ENCODE measurements at regions not wholly inside any gene's neighbourhood (a gene's known extent, or its start where the extent isn't known, plus 50 kb on each side); places are given as distances from the start of the nearest gene placed in this dataset.
A peak's percentile ranks its signal among the peaks of the same experiment; 100 is the strongest.
"Not testable (repeated sequence)": the region's sequence is repeated elsewhere in the genome, so short reads cannot be mapped to it uniquely, and the experiment has no call there.

DNA sequence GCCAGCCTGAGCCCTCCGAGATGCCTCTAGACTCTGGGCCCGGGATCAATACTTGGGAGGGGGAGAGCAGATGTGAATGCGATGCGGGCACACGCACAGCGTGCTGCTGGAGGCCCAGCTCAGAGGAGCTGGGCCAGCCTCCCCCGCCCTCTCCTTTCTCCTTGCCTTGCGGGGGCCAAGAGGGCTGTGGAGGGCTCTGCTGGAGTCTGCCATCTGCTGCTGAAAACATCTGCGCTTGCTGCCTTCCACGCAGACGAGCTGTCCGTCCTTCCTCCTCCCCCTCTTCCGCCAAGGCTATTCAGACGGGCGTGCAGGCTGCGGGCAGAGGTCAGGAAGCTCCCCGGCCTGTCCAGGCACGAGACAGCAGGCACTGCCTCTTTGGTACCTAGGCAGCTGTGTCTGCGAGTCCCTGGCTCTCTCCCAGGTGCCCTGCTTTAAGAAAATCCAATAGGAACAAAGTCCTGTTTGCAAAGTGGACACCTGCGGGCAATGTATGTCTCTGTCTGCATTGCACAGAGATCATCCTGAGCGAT is 75.2 kb downstream of the SPRING1 start:
- Histone ChIP-seq H3K4me3 (no peak overlapping the region), H3K36me3 (no peaks in the 10 kb centered on the region), H3F3A (ENCODE audit: low read depth) (peaks cover 17% of the 10 kb centered on the region), H3K4me1 (peaks cover 30% of the 10 kb centered on the region), H4K20me1 (ENCODE audit: low read depth) (no peaks in the 10 kb centered on the region), H3K27ac (no peak overlapping the region), H3K27me3 (no peaks in the 10 kb centered on the region), H3K9me3 (ENCODE audit: low read depth) (no peaks in the 10 kb centered on the region), H3K9ac (no peak overlapping the region), H2AFZ (replicated peaks) (peak overlapping the region; percentile 43), H3K4me2 (peak overlapping the region; percentile 50), H3K79me2 (ENCODE audit: low read depth) (no peaks in the 10 kb centered on the region)
- no peaks in the 10 kb centered on the region for H3K36me3 Mint-ChIP-seq
- H3K4me3 Mint-ChIP-seq = peak overlapping the region; percentile 75
- H3K9me3 Mint-ChIP-seq = no peaks in the 10 kb centered on the region
- H3K27ac Mint-ChIP-seq = peak overlapping the region; percentile 98
- TF ChIP-seq, protein P1, sequence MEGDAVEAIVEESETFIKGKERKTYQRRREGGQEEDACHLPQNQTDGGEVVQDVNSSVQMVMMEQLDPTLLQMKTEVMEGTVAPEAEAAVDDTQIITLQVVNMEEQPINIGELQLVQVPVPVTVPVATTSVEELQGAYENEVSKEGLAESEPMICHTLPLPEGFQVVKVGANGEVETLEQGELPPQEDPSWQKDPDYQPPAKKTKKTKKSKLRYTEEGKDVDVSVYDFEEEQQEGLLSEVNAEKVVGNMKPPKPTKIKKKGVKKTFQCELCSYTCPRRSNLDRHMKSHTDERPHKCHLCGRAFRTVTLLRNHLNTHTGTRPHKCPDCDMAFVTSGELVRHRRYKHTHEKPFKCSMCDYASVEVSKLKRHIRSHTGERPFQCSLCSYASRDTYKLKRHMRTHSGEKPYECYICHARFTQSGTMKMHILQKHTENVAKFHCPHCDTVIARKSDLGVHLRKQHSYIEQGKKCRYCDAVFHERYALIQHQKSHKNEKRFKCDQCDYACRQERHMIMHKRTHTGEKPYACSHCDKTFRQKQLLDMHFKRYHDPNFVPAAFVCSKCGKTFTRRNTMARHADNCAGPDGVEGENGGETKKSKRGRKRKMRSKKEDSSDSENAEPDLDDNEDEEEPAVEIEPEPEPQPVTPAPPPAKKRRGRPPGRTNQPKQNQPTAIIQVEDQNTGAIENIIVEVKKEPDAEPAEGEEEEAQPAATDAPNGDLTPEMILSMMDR (IDR thresholded peaks at IDR 0.05) = no peak
- TF ChIP-seq EZH2phosphoT487 (IDR thresholded peaks at IDR 0.05) (no peak), EZH2 (IDR thresholded peaks at IDR 0.05) (no peak)
- peaks cover 18% of the 10 kb centered on the region for H3K27me3 Mint-ChIP-seq (ENCODE audit: insufficient read depth, low read depth)
- DNase-seq (ENCODE audit: low spot score) = peak; percentile 80
- peaks cover 58% of the 10 kb centered on the region for H3K4me1 Mint-ChIP-seq

DNA sequence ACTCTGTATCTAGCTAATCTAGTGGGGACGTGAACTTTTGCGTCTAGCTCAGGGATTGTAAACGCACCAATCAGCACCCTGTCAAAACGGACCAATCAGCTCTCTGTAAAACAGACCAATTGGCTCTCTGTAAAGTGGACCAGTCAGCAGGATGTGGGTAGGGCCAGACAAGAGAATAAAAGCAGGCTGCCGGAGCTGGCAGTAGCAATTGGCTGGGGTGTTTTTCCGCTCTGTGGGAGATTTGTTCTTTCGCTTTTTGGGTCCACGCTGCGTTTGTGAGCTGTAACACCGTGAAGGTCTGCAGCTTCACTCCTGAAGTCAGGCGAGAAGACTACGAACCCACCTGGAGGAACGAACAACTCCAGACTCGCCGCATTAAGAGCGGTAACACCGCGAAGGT is 76.5 kb downstream of the SPRING1 start:
- Mint-ChIP-seq H3K9me3 (no peaks in the 10 kb centered on the region), H3K27me3 (ENCODE audit: insufficient read depth, low read depth) (peaks cover 15% of the 10 kb centered on the region), H3K4me1 (peaks cover 57% of the 10 kb centered on the region), H3K4me3 (peak overlapping the region; percentile 75), H3K36me3 (no peaks in the 10 kb centered on the region), H3K27ac (peak overlapping the region; percentile 71)
- Histone ChIP-seq H3K9me3 (ENCODE audit: low read depth) (no peaks in the 10 kb centered on the region), H3K36me3 (no peaks in the 10 kb centered on the region), H3K9ac (no peak overlapping the region), H3K27ac (no peak overlapping the region), H3F3A (ENCODE audit: low read depth) (peaks cover 17% of the 10 kb centered on the region), H4K20me1 (ENCODE audit: low read depth) (no peaks in the 10 kb centered on the region), H3K79me2 (ENCODE audit: low read depth) (no peaks in the 10 kb centered on the region), H3K27me3 (no peaks in the 10 kb centered on the region), H3K4me2 (no peak overlapping the region), H3K4me1 (peaks cover 30% of the 10 kb centered on the region), H2AFZ (replicated peaks) (no peak overlapping the region), H3K4me3 (no peak overlapping the region)
- TF ChIP-seq, protein P1 (IDR thresholded peaks at IDR 0.05) = no peak
- TF ChIP-seq EZH2 (IDR thresholded peaks at IDR 0.05) (no peak), EZH2phosphoT487 (IDR thresholded peaks at IDR 0.05) (no peak)
- no peak for DNase-seq (ENCODE audit: low spot score)

DNA sequence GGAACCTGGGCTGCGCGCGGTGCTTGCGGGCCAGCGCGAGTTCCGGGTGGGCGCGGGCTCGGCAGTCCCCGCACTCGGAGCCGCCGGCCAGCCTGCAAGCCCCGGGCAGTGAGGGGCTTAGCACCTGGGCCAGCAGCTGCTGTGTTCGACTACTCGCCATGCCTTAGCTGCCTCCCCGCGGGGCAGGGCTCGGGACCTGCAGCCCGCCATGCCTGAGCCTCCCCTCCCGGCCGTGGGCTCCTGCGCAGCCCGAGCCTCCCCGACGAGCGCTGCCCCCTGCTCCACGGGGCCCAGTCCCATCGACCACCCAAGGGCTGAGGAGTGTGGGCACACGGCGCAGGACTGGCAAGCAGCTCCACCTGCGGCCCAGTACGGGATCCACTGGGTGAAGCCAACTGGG is 77.1 kb downstream of the SPRING1 start:
- H3K9me3 Mint-ChIP-seq; H3K9me3 ChIP-seq (ENCODE audit: low read depth); H3K4me2 ChIP-seq; H3K36me3 ChIP-seq; H3K4me3 ChIP-seq; DNase-seq (ENCODE audit: low spot score); H3K27me3 ChIP-seq; H3K79me2 ChIP-seq (ENCODE audit: low read depth); H3K9ac ChIP-seq; H3K4me3 Mint-ChIP-seq; H3K36me3 Mint-ChIP-seq; H4K20me1 ChIP-seq (ENCODE audit: low read depth); H2AFZ ChIP-seq (replicated peaks); H3K27ac ChIP-seq; H3K27ac Mint-ChIP-seq: not testable (repeated sequence)
- H3K4me1 Mint-ChIP-seq = peaks cover 51% of the 10 kb centered on the region
- Histone ChIP-seq H3K4me1 (peaks cover 24% of the 10 kb centered on the region), H3F3A (ENCODE audit: low read depth) (peaks cover 17% of the 10 kb centered on the region)
- peaks cover 13% of the 10 kb centered on the region for H3K27me3 Mint-ChIP-seq (ENCODE audit: insufficient read depth, low read depth)

DNA sequence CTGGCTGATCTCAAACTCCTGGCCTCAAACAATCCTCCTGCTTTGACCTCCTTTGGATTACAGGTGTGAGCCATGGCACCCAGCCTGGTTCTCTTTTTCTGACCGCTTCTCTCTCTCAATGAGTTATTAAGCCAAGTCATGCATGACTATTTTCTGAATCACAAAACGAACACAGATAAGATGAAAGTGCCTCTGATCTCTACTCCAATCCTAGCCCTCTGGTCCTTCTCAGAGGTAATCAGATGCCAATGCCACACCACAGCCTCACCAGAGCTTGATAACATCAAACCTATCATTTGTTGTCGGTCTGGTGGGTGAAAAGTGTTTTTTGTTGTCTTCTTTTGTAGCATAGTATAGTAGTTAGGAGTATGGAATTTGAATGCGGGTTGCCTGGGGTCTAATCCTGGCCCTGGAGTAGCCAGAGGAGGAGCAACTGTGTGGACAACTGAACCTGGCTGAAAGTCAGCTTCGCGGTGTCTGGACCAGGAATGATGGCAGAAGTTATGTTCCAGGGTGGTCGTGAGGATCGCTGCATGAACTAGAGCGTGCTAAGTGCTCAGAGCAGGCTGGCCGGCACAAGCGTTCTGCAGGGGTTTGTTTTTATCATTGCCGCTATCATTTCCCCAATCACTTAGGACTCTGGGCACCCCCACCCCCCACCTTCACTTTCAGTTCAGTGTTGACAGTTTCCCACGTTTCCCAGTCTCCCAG is 77.9 kb downstream of the SPRING1 start:
- H3K4me1 ChIP-seq = peaks cover 21% of the 10 kb centered on the region
- Mint-ChIP-seq H3K27me3 (ENCODE audit: insufficient read depth, low read depth) (peaks cover 12% of the 10 kb centered on the region), H3K36me3 (no peaks in the 10 kb centered on the region), H3K27ac (peak overlapping the region; percentile 13), H3K4me3 (no peak overlapping the region), H3K4me1 (peaks cover 44% of the 10 kb centered on the region), H3K9me3 (no peaks in the 10 kb centered on the region)
- no peak for DNase-seq (ENCODE audit: low spot score)
- H3K9ac ChIP-seq = no peak overlapping the region
- H3K4me2 ChIP-seq = no peak overlapping the region
- H3K36me3 ChIP-seq = no peaks in the 10 kb centered on the region
- H2AFZ ChIP-seq (replicated peaks) = no peak overlapping the region
- H3K27me3 ChIP-seq = no peaks in the 10 kb centered on the region
- TF ChIP-seq, protein P1 (IDR thresholded peaks at IDR 0.05) = no peak
- TF ChIP-seq EZH2 (IDR thresholded peaks at IDR 0.05) (no peak), EZH2phosphoT487 (IDR thresholded peaks at IDR 0.05) (no peak)
- H3K27ac ChIP-seq = no peak overlapping the region
- H3K4me3 ChIP-seq = no peak overlapping the region
- no peaks in the 10 kb centered on the region for H3K9me3 ChIP-seq (ENCODE audit: low read depth)
- H3K79me2 ChIP-seq (ENCODE audit: low read depth) = no peaks in the 10 kb centered on the region
- H3F3A ChIP-seq (ENCODE audit: low read depth) = peaks cover 17% of the 10 kb centered on the region
- H4K20me1 ChIP-seq (ENCODE audit: low read depth) = no peaks in the 10 kb centered on the region

All from neural progenitor cell (in vitro differentiated cells).